VCaP (cell line): ENCODE measurements at regions not wholly inside any gene's neighbourhood (a gene's known extent, or its start where the extent isn't known, plus 50 kb on each side); places are given as distances from the start of the nearest gene placed in this dataset.

ENCODE experiments used
- H3K27ac ChIP-seq: fragments of 450-650 bp; 2 replicates; pipeline ENCODE4 v1.5.1; 2017
- CTCF ChIP-seq: fragments of 450-650 bp; conservative IDR thresholded peaks from 2 replicates; pipeline ENCODE4 v1.5.1; 2017; ENCODE audit warnings: mild to moderate bottlenecking, moderate library complexity

GRCh38 chrX:80237072-80237471, 183.2 kb upstream of the TENT5D start:
- peak; percentile 18; the same call in 1 of the 2 replicates for TF ChIP-seq CTCF
- no peak overlapping the region for H3K27ac ChIP-seq

- H3K27ac ChIP-seq = no peak overlapping the region
- peak; percentile 60 for TF ChIP-seq CTCF
These were observed 174.0 kb upstream of the TENT5D start for GRCh38 chrX:80246271-80246670.

- no peak overlapping the region for H3K27ac ChIP-seq
- no peak for TF ChIP-seq CTCF
These were observed 154.0 kb upstream of the TENT5D start for GRCh38 chrX:80266287-80266686.

GRCh38 chrX:80266979-80267378, 153.3 kb upstream of the TENT5D start:
- TF ChIP-seq CTCF = no peak
- no peak overlapping the region for H3K27ac ChIP-seq

GRCh38 chrX:80267790-80268189, 152.5 kb upstream of the TENT5D start:
- no peak for TF ChIP-seq CTCF

GRCh38 chrX:80282535-80282934, 137.7 kb upstream of the TENT5D start:
- no peak overlapping the region for H3K27ac ChIP-seq
- TF ChIP-seq CTCF = peak; percentile 52

More at GRCh38 chrX:80267790-80268189, 152.5 kb upstream of the TENT5D start:
- no peak overlapping the region for H3K27ac ChIP-seq

GRCh38 chrX:80285131-80285773, 135.0 kb upstream of the TENT5D start:
- no peak overlapping the region for H3K27ac ChIP-seq
- peak; percentile 79 for TF ChIP-seq CTCF
